Cerebellar cortex (tissue), 1 donor: ENCODE measurements at regions not wholly inside any gene's neighbourhood (a gene's known extent, or its start where the extent isn't known, plus 50 kb on each side); places are given as distances from the start of the nearest gene placed in this dataset.
"Not testable (repeated sequence)": the region's sequence is repeated elsewhere in the genome, so short reads cannot be mapped to it uniquely, and the experiment has no call there.

Experiments
- DNase-seq: peaks from one replicate; pipeline ENCODE4 v3.0.0-alpha.2; 2015; ENCODE audit warnings: low spot score

GRCh38 chr22:49394116-49394785 lies 433.4 kb downstream of the BRD1 start:
- DNase-seq = no peak

- DNase-seq = no peak
Observed at GRCh38 chr22:49393526-49393925, 434.1 kb downstream of the BRD1 start.

- DNase-seq = no peak
Observed at GRCh38 chr22:49392841-49393510, 434.7 kb downstream of the BRD1 start.

DNA sequence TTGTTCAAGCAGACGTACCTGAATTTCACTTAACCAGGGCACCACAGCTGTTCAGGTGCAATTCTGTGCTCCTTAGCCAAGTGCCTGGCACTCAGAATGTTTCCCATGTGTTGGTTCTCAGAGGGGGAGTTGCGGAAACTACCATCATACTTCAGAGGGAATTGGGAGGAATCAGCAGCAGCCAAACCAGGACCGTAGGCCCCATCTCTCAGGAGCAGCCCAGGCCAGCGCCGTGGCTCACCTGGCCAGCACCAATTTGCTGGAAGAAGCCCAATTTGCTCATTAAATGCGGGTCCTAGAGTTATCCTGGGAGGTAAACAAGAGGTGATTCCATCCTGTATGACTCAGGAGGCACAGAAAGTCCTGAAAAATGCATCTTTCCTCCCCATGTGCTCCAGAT lies 435.4 kb downstream of the BRD1 start:
- DNase-seq = no peak

GRCh38 chr22:49391436-49391835 lies 436.2 kb downstream of the BRD1 start:
- no peak for DNase-seq

DNA sequence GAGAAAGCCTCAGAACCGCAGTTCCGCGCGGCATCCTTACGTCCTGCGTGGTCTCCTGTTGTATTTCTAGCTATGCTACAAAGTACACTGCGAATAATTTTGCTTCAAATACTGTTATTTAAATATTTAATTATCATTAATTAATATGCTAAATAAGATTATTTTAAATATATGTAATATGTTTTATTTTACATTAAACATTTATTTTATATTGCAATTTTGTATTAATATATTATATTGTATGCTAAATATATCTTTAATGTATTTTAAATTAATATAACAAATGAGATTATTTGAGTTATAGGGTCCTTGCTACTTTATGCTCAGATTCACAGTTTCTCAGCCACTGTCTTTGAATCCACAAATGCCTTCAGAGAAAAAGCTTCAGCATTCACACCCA lies 436.7 kb downstream of the BRD1 start:
- no peak for DNase-seq

- DNase-seq = not testable (repeated sequence)
Observed at GRCh38 chr22:49383909-49384308, 443.8 kb downstream of the BRD1 start.

DNA sequence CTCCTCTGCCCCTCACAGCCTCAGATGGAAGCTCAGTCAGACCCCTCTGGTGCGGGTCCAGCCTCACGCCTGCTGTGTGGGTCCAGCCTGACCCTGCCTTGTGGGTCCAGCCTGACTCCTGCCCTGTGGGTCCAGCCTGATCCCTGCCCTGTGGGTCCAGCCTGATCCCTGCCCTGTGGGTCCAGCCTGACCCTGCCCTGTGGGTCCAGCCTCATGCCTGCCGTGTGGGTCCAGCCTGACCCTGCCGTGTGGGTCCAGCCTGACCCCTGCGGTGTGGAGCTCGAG lies 445.3 kb downstream of the BRD1 start:
- DNase-seq = no peak

GRCh38 chr22:49381595-49382450 lies 445.9 kb downstream of the BRD1 start:
- peak; percentile 78 for DNase-seq

GRCh38 chr22:49380828-49381114 lies 446.9 kb downstream of the BRD1 start:
- no peak for DNase-seq

DNA sequence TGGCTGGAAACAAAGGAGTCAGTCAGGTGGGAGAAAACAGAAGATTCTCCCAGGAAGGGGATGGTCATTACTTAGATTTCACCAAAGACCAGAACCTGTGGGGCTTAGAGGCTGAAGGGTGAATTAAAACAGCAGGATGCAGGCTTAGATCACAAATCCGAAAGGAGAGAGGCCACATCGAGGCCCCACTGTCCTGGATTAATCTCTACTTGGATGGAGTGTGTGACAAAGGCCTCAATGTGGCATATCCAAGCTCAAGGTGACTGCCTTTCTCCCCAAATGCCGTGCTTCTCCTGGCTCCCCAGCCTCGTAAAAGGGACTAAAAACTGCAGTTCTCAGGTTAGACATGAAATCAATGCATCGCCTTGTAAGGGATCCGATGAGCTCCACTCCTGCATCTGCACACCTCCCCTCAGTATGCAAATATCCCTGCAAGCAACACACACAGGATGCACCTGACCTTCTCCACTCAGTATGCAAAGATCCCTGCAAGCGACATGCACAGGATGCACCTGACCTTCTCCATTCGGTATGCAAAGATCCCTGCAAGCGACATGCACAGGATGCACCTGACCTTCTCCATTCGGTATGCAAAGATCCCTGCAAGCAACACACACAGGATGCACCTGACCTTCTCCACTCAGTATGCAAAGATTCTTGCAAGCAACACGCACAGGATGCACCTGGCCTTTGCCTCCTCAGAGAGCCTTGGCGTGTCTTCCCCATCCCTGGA lies 447.4 kb downstream of the BRD1 start:
- DNase-seq = peak; percentile 66

DNA sequence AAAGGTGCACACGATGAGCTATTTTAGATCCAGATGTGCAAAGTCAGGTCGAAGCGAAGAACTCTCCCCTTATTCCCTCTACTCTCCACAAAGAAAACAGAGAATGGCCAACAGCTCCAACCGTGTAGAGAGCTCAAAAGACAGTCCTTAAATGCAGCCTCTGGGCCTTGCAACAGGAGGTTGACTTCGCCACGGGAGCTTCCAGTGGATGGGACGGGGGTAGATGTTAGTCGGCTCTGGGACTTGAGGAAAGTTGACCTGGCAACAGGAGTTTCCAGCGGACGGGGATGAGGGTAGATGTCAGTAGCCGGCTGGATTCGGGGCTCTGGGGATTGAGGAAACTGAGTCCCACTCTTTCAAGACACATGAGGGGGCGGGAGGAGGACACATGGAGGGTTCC lies 450.4 kb downstream of the BRD1 start:
- DNase-seq = no peak

GRCh38 chr22:49373801-49374226 lies 453.9 kb downstream of the BRD1 start:
- DNase-seq = no peak

DNA sequence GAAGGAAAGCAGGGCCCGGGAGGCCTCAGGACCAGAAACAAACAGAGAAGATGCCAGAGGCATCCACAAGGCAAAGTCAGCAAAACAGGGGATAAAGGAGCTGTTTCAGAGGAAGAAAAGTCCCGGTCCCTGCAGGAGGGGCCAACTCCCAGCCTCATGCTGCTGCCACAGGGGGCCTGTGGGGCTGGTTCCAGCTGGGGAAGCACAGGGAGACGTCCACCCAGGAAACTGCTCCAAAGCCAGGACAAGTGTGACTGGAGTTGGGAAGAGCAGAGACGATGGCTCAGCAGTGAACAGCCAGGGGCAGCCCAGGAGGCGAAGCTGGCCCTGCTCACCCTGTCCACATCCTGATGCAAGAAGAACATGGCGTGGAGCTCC lies 454.4 kb downstream of the BRD1 start:
- DNase-seq = peak; percentile 51

- DNase-seq = peak; percentile 87
Observed at GRCh38 chr22:49372530-49373288, 455.0 kb downstream of the BRD1 start.

DNA sequence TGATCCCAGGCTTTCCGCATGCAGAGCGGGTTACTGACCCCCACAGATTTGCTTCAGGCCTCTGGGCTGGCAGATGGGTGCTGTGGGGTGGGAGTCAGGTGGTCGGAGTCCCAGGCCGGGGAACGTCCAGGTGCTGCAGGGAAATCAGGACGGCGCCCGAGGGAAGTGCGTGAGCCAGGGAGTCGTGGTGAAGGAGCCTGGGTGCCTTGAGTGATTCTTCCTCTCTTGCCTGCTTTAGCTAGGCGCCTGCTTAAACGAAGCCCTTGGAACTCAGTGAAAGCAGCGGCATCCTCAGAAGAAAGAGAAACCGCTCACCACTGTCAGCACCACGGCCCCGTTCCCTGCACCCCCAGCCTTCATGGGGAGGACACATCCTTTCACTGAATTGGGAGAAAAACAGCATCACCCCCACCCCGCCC lies 455.6 kb downstream of the BRD1 start:
- DNase-seq = peak; percentile 30

GRCh38 chr22:49371325-49372110 lies 456.2 kb downstream of the BRD1 start:
- no peak for DNase-seq

DNA sequence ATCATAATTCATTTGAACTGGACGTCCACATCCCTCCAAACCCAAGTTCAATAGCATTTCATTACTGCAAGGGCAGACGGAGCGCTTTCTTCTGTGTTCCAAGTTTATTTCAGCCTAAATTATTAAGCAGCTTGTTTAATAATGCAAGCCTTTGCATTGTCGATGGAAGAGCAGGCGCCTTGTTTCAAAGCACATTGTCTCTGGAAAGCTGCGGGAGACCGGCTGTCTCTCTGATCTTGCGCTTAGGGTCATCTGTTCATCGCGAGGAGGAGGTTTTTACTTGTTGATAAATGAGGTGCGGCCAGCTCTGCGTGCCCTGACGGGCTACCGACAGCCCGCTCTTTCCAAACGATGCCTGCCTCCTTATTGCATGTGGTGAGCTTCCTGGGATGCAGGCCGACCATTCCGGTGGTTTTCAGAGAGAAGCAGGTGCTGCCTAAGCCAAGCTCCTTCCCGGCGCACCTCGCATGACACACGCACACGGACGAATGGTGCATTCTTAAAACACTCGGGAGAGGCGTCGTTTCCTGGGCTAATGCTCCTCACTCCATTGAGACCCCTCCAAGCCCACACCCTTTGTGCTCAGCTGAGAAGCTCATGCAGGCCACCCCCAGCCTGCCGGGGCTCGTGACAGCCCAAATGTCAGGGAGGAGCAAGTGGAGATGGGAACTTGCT lies 456.9 kb downstream of the BRD1 start:
- peak; percentile 69 for DNase-seq

DNA sequence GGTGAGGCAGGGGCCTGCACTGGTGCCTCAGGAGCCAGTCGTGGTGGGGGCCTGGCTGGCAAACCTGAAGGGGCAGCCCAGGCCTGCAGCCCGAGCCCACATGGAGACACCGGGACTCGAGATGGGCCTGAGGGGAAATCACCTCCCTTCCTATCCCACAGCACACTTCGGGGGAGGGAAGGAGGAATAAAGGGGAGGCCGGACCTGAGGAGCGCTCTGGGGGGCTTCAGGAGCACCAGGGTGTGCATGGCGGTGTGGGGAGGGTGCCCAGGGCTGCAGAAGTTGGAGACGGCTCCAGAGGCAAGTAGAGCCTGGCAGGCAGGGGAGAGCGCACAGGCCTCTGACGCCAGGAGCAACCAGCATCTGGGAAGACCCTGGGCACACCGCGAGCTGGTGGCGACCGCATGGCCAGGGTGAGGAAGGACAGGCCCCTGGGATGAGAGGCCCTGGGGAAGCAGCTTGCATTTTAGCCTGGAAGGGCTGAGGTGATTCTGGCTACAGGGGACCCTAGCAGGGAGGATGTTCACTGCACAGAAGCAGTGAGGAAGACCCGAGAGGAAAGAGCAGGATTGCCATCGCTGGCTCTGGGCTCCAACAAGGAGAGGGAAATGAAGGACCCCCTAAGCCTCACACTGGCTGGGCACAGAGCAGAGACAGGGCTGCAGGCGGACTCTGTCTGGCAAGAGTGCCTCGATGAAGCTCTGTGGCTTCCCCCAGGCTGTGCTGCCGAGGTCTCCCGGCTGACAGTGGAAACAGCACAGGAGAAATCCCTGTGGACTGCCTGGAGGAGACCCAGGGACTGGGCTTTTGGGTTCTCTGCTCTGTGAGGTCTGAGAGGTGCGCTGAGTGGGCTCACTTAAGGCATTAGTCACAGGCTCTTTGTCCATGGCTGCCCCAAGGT lies 457.7 kb downstream of the BRD1 start:
- no peak for DNase-seq
